Jurkat, Clone E6-1 (cell line): ENCODE measurements at regions not wholly inside any gene's neighbourhood (a gene's known extent, or its start where the extent isn't known, plus 50 kb on each side); places are given as distances from the start of the nearest gene placed in this dataset.
"Not testable (repeated sequence)": the region's sequence is repeated elsewhere in the genome, so short reads cannot be mapped to it uniquely, and the experiment has no call there.

Experiments
- DNase-seq: peaks from one replicate; pipeline ENCODE4 v3.0.0-alpha.2; 2011; ENCODE audit warnings: low read depth, low spot score
- H3K4me3 ChIP-seq: 2 replicates; pipeline ENCODE4 v1.5.1; 2011; ENCODE audit warnings: mild to moderate bottlenecking, low read length, control low read depth, moderate library complexity

DNA sequence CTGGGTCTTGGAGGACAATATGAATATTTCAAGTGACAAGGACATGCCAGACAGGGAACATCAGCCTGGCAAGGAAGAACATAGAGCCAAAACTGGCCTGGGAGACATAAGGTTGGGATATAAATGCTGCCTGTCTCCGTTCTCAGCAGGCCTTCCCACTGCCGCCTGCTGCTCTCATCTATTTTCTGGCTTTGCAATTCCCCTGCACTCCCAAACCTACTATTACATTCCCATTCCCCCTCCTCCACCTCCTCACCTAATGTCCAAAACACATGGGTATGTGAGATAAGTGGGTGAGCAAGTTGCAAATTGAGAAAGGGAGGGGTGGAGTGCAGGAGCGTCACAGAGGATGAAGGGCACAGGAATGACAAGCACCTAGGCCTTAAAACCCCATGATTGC lies 244.3 kb upstream of the CDH8 start:
- no peak for DNase-seq

GRCh38 chr16:62277942-62278341 lies 241.7 kb upstream of the CDH8 start:
- no peak for DNase-seq
- H3K4me3 ChIP-seq: no peak overlapping the region

More for the DNA sequence above, 244.3 kb upstream of the CDH8 start:
- no peak overlapping the region for H3K4me3 ChIP-seq

GRCh38 chr16:62276637-62277036 lies 240.4 kb upstream of the CDH8 start:
- no peak overlapping the region for H3K4me3 ChIP-seq
- no peak for DNase-seq

DNA sequence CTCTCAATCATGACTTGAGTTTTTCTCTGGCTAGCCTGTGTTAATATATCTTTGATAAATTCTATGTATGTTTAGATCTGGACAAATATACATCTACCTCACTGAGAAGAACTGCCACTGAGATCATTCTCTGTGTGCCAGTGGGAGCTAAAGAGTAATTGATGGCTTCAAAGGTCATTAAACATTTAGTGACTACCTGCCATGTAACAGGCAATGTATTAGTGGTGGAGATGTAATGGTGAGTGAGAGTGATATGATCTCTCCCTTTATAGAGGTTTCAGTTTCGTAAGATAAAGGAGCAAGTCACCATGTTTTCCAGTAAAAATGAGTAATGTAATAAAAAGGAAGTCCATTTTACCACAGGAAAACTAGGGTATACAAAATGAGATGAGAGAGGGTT lies 235.8 kb upstream of the CDH8 start:
- DNase-seq: no peak

GRCh38 chr16:62261760-62262159 lies 225.5 kb upstream of the CDH8 start:
- no peak for DNase-seq

More for the DNA sequence above, 235.8 kb upstream of the CDH8 start:
- H3K4me3 ChIP-seq: no peak overlapping the region

GRCh38 chr16:62258931-62259435 lies 222.7 kb upstream of the CDH8 start:
- not testable (repeated sequence) for DNase-seq, H3K4me3 ChIP-seq

More at GRCh38 chr16:62261760-62262159, 225.5 kb upstream of the CDH8 start:
- no peak overlapping the region for H3K4me3 ChIP-seq

DNA sequence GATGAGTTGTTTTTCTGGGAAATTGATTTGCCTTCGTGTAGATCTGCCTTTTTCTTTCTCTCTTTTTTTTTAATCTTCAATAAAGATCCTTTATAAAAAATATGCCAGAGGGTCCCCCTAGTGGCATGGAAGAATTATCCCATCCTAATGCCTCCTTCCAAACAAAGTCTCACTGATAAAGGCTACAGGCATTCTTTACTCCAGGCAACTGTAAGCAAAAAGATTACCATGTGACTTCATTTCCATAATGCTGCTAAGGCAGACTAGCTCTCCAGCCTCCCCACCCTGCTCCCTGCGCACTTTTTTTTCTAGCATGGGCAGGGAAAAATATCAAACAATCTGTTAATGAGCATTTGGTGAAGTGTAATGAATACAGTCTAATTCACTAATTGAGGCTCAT lies 220.2 kb upstream of the CDH8 start:
- DNase-seq: peak; percentile 5

GRCh38 chr16:62254847-62255246 lies 218.6 kb upstream of the CDH8 start:
- H3K4me3 ChIP-seq: no peak overlapping the region
- no peak for DNase-seq

More for the DNA sequence above, 220.2 kb upstream of the CDH8 start:
- H3K4me3 ChIP-seq: no peak overlapping the region

GRCh38 chr16:62254372-62254771 lies 218.1 kb upstream of the CDH8 start:
- H3K4me3 ChIP-seq: no peak overlapping the region
- DNase-seq: no peak

GRCh38 chr16:62253966-62254365 lies 217.7 kb upstream of the CDH8 start:
- no peak for DNase-seq
- no peak overlapping the region for H3K4me3 ChIP-seq

DNA sequence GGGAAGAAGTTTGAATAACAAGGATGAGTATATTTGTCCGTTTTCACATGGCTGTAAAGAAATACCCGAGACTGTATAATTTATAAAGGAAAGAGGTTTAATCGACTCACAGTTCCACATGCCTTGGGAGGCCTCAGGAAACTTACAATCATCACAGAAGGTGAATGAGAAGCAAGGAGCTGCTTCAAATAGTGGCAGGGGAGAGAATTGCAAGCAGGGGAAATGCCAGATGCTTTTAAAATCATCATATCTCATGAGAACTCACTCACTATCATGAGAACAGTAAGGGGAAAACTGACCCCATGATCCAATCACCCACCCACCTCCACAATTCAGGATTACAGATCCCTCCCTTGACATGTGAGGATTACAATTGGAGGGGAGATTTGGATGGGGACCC lies 212.8 kb upstream of the CDH8 start:
- H3K4me3 ChIP-seq: no peak overlapping the region
- DNase-seq: no peak

- H3K4me3 ChIP-seq: no peak overlapping the region
- DNase-seq: no peak
Observed at GRCh38 chr16:62240722-62241121, 204.5 kb upstream of the CDH8 start.

DNA sequence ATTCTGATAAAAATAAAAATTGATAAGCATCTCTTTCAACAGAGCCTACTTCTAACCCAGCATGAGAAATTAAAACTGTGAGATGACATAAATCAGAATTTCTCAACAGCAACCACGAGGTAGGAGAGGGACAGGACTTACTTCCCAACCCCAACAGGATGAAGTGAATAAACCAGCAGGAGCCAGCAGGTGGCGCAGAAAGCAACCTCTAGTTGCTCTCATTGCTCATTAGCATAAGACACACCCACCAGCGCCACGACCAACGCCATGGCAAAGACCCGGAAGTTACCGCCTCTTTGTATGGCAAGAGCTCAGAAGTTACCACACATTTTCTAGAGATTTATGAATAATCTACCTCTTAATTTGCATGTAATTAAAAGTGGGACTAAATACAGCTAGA lies 189.4 kb upstream of the CDH8 start:
- DNase-seq: peak; percentile 85
- no peak overlapping the region for H3K4me3 ChIP-seq

GRCh38 chr16:62224646-62225209 lies 188.5 kb upstream of the CDH8 start:
- DNase-seq: no peak
- H3K4me3 ChIP-seq: no peak overlapping the region

DNA sequence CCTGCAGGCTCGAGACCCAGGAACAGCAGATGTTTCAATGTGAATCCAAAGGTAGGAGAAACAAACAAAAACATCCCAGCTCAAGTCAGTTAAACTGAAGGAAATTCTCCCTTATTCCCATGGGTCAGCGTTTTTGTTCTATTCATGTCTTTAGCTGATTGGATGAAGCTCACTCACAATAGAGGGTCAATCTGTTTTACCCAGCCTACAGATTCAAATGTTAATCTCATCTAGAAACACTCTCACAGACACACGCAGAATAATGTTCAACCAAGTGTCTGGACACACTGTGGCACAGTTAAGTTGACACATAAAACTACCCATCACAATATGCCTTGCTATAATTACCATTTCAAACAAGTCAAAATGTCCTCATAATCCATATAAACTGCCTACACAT lies 180.6 kb upstream of the CDH8 start:
- no peak overlapping the region for H3K4me3 ChIP-seq
- no peak for DNase-seq

GRCh38 chr16:62213763-62214162 lies 177.5 kb upstream of the CDH8 start:
- H3K4me3 ChIP-seq: no peak overlapping the region
- DNase-seq: peak; percentile 31

GRCh38 chr16:62208934-62209333 lies 172.7 kb upstream of the CDH8 start:
- DNase-seq: peak; percentile 3
- no peak overlapping the region for H3K4me3 ChIP-seq

DNA sequence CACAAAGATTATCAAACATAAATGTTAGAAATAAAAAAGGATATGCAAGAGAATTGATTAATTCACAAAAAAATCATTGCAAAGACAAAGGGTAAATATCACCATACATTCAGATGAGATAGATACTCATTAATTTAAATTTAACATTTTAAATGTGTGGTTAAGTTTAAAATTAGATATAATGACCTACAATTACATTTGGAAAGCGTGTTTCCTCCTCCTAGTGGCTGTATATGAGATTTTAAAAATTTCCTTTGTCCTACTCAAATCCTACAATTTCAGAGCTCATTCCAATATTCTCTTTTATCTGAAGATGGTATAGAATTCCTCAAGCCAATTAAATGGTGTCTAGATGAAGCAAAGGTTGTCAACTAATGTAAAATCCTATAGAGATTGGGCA lies 169.2 kb upstream of the CDH8 start:
- no peak for DNase-seq
- no peak overlapping the region for H3K4me3 ChIP-seq

DNA sequence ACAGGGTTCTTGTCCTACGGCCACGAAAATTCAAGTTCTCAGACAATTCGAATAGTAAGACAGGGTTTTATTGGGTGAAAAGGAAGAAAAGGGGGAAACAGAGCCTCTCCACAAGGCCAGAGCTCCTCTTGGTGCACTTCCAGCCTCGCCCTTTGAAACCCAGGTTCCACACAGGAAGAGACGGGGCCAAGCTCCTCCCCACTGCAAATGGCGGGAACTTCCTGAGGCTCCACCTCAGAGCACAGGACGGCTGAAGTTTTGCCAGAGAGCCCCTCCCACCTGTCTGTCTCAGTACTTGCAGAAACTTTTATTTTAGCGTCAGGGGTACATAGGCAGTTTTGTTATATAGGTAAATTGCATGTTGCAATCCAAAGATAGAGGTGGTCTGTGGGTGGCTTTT lies 165.7 kb upstream of the CDH8 start:
- H3K4me3 ChIP-seq: no peak overlapping the region
- DNase-seq: peak; percentile 16

- no peak for DNase-seq
- H3K4me3 ChIP-seq: no peak overlapping the region
Observed at GRCh38 chr16:62194828-62195227, 158.6 kb upstream of the CDH8 start.

- DNase-seq: peak; percentile 4
- H3K4me3 ChIP-seq: no peak overlapping the region
Observed at GRCh38 chr16:62190426-62190825, 154.2 kb upstream of the CDH8 start.
